Mesenchymal stem cell (in vitro differentiated cells and primary cell): ENCODE measurements at regions not wholly inside any gene's neighbourhood (a gene's known extent, or its start where the extent isn't known, plus 50 kb on each side); places are given as distances from the start of the nearest gene placed in this dataset.
A peak's percentile ranks its signal among the peaks of the same experiment; 100 is the strongest.

ENCODE experiments used
- DNase-seq: peaks from one replicate; pipeline ENCODE4 v3.0.0-alpha.2; 2013
- H2AFZ ChIP-seq: one replicate; pipeline ENCODE4 v1.6.1; 2013; ENCODE audit warnings: low read depth, mild to moderate bottlenecking, control low read depth, inconsistent platforms, low read length, moderate library complexity
- H2AK5ac ChIP-seq: 2 replicates; pipeline ENCODE4 v1.6.1; 2013; ENCODE audit warnings: low read length, moderate library complexity, mild to moderate bottlenecking, inconsistent platforms; ENCODE audit not compliant: severe bottlenecking
- H2BK120ac ChIP-seq: one replicate; pipeline ENCODE4 v1.6.1; 2013; ENCODE audit warnings: low read depth, mild to moderate bottlenecking, inconsistent platforms, low read length, moderate library complexity
- H2BK12ac ChIP-seq, 2 experiments: one replicate each; pipeline ENCODE4 v1.6.1; 2013; ENCODE audit warnings: inconsistent platforms in 2 of 2, low read length in 2 of 2, mild to moderate bottlenecking in 2 of 2, moderate library complexity in 2 of 2, control low read depth in 1 of 2
- H2BK15ac ChIP-seq: one replicate; pipeline ENCODE4 v1.6.1; 2013; ENCODE audit warnings: mild to moderate bottlenecking, low read depth, inconsistent platforms; ENCODE audit not compliant: poor library complexity, severe bottlenecking
- H2BK5ac ChIP-seq: 2 replicates; pipeline ENCODE4 v1.6.1; 2013; ENCODE audit warnings: low read depth, mild to moderate bottlenecking, low read length, control low read depth, inconsistent platforms; ENCODE audit not compliant: poor library complexity, severe bottlenecking
- H3K14ac ChIP-seq, 2 experiments: one replicate each; pipeline ENCODE4 v1.6.1; 2013; ENCODE audit warnings: inconsistent platforms in 2 of 2, low read length in 2 of 2, control low read depth in 1 of 2, mild to moderate bottlenecking in 1 of 2, moderate library complexity in 1 of 2
- H3K18ac ChIP-seq, 2 experiments: one replicate each; pipeline ENCODE4 v1.6.1; 2013; ENCODE audit warnings: inconsistent platforms in 2 of 2, low read length in 2 of 2, control low read depth in 1 of 2, low read depth in 1 of 2, mild to moderate bottlenecking in 1 of 2
- H3K23ac ChIP-seq, 2 experiments: one replicate each; pipeline ENCODE4 v1.6.1; 2013; ENCODE audit warnings: inconsistent platforms in 2 of 2, low read length in 2 of 2, mild to moderate bottlenecking in 2 of 2, moderate library complexity in 2 of 2, control low read depth in 1 of 2
- H3K27ac ChIP-seq: 2 replicates; pipeline ENCODE4 v1.5.1; 2013; ENCODE audit warnings: mild to moderate bottlenecking, moderate library complexity, low read length, control low read depth, inconsistent platforms; ENCODE audit not compliant: poor library complexity, severe bottlenecking
- H3K27me3 ChIP-seq, 2 experiments: 2 replicates each; pipeline versions ENCODE4 v1.6.1 to v1.7.0; 2013; ENCODE audit warnings: low read length in 2 of 2, mild to moderate bottlenecking in 2 of 2, moderate library complexity in 2 of 2, control low read depth in 1 of 2, inconsistent platforms in 1 of 2; ENCODE audit not compliant: control insufficient read depth in 1 of 2, insufficient read depth in 1 of 2
- H3K36me3 ChIP-seq, 2 experiments: 2 replicates each; pipeline versions ENCODE4 v1.6.1 to v1.7.0; 2013; ENCODE audit warnings: low read length in 2 of 2, control low read depth in 1 of 2, inconsistent platforms in 1 of 2, low read depth in 1 of 2, mild to moderate bottlenecking in 1 of 2; ENCODE audit not compliant: insufficient read depth in 2 of 2, control insufficient read depth in 1 of 2
- H3K4ac ChIP-seq, 2 experiments: one replicate each; pipeline ENCODE4 v1.6.1; 2013; ENCODE audit warnings: inconsistent platforms in 2 of 2, low read length in 2 of 2, mild to moderate bottlenecking in 2 of 2, moderate library complexity in 2 of 2, control low read depth in 1 of 2, low read depth in 1 of 2
- H3K4me1 ChIP-seq: 2 replicates; pipeline ENCODE4 v1.6.1; 2013; ENCODE audit warnings: low read depth, low read length, control low read depth; ENCODE audit not compliant: control insufficient read depth, insufficient read depth
- H3K4me2 ChIP-seq: 2 replicates; pipeline ENCODE4 v1.6.1; 2013; ENCODE audit warnings: low read length, mild to moderate bottlenecking, inconsistent platforms; ENCODE audit not compliant: poor library complexity, severe bottlenecking
- H3K4me3 ChIP-seq, 2 experiments: 2 replicates each; pipeline versions ENCODE4 v1.5.1 to v1.7.0; 2013; ENCODE audit warnings: low read length in 2 of 2, mild to moderate bottlenecking in 2 of 2, control low read depth in 1 of 2, low read depth in 1 of 2; ENCODE audit not compliant: insufficient read depth in 1 of 2
- H3K79me1 ChIP-seq: replicated peaks from 2 replicates; pipeline ENCODE4 v1.6.1; 2013; ENCODE audit warnings: mild to moderate bottlenecking, control low read depth, low read length, inconsistent platforms; ENCODE audit not compliant: poor library complexity, severe bottlenecking
- H3K9ac ChIP-seq: 2 replicates; pipeline ENCODE4 v1.7.0; 2013; ENCODE audit warnings: mild to moderate bottlenecking, low read length, moderate library complexity
- H3K9me3 ChIP-seq: 2 replicates; pipeline ENCODE4 v1.7.0; 2013; ENCODE audit warnings: mild to moderate bottlenecking, low read length; ENCODE audit not compliant: control insufficient read depth
- H4K8ac ChIP-seq: one replicate; pipeline ENCODE4 v1.6.1; 2013; ENCODE audit warnings: inconsistent platforms, mild to moderate bottlenecking, low read length, moderate library complexity
- H4K91ac ChIP-seq: one replicate; pipeline ENCODE4 v1.6.1; 2013; ENCODE audit warnings: mild to moderate bottlenecking, low read length, inconsistent platforms
- WGBS: methylation state at CpG from one replicate; pipeline ENCODE4 v1.1.7; 2013; ENCODE audit warnings: mixed read lengths; 5-methylcytosine and 5-hydroxymethylcytosine counted together

DNA sequence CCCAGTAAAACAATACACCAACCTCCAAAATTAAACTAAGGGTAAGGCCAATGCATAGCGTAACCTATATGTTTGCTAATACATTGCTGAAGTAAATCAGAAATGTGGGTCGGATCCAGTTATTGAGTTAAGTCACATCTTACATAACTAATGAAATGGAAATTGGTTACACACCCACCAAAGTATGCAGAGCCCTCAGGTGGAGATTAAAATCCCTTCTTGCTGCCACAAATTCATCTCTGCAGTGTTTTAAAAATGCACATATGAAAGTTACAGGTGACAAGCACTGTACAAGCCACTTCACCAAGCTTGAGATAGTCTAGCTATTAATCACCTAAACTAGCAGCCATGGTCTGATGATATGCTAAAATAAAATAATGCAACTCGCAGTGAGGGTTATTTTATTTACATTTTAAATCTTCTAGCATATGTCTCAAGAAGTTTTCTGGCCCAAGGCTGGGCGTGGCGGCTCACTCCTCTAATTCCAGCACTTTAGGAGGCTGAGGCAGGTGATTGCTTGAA lies 130.6 kb downstream of the AQP9 start:
- H3K27me3 ChIP-seq, result peaks cover 0 to 4% of the 10 kb centered on the region in 2 experiments
- 94% methylated on average over 4 of the region's 5 CpGs for WGBS

DNA sequence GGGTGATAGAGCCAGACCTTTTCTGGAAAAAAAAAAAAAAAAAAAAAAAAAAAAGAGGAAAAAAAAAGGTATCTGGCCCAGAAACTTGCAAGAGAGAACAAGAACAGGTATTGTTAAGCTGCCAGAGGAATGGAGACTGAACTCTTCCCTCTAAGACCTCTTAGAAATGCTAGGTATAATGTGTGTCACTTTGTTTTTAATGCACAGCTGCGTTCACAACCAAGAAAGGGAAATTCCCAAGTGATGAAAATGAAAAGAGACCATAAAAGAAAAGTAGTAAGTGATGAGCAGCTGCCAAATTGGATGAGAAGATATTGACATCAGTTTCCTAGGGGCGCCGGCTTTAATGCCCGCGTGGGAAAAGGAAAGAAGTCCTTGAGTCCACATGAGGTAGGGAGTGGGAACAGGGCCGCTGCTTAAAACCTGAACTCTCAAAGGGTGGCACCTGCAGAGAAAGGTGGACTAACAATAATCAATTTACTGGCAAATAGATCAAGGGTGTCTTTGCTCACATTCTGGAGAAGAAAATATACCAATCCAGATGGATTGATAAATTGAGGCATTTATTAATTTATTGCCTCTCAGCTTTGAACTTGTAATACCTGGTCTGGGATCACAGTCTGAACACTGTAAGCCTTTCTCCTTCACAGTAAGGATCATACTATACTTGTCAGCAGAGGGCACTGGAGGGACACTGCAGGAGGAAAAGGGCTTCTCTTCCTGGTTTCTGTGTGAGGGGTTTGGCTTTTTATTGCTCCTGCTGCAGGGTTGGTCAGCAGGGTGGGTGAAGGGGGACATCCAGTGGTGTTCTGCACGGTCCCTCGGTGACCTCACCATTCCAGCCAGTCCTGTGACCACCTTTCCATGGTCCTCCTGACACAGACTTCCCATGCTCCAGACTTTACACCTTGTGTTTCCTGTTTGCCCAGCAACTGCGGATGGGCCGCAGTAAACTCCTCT lies 131.6 kb downstream of the AQP9 start:
- Histone ChIP-seq H2BK15ac (peak overlapping the region; percentile 46), H2AFZ (peak overlapping the region; percentile 76), H3K36me3 (no peaks in the 10 kb centered on the region), H3K4me1 (peaks cover 2% of the 10 kb centered on the region), H2AK5ac (no peak overlapping the region), H3K23ac (no peak overlapping the region), H2BK12ac (peak overlapping the region; percentile 81 to 97), H3K4me3 (no peak overlapping the region), H3K14ac (peak overlapping the region in 1 of 2 experiments; percentile 62), H4K91ac (peak overlapping the region; percentile 87), H3K27me3 (peaks cover 0 to 2% of the 10 kb centered on the region in 2 experiments), H3K27ac (no peak overlapping the region), H3K4ac (peak overlapping the region; percentile 78), H2BK5ac (no peak overlapping the region), H3K9me3 (peaks cover 15% of the 10 kb centered on the region), H3K9ac (no peak overlapping the region), H3K79me1 (no peaks in the 10 kb centered on the region), H3K4me2 (no peak overlapping the region), H3K18ac (peak overlapping the region; percentile 74 to 84), H2BK120ac (peak overlapping the region; percentile 64), H4K8ac (peak overlapping the region; percentile 83)
- WGBS, result 65% methylated on average over 10 of the region's 10 CpGs
- DNase-seq, result peak; percentile 74

More for the DNA sequence above, 130.6 kb downstream of the AQP9 start:
- Histone ChIP-seq H2BK120ac (no peak overlapping the region), H3K18ac (no peak overlapping the region), H3K23ac (no peak overlapping the region), H4K8ac (no peak overlapping the region), H3K79me1 (no peaks in the 10 kb centered on the region), H2BK15ac (no peak overlapping the region), H3K4me2 (no peak overlapping the region), H3K4ac (no peak overlapping the region), H2AFZ (no peak overlapping the region), H4K91ac (no peak overlapping the region), H2BK12ac (no peak overlapping the region), H3K9ac (no peak overlapping the region), H3K4me1 (peaks cover 4% of the 10 kb centered on the region), H3K14ac (no peak overlapping the region), H2BK5ac (no peak overlapping the region), H3K36me3 (no peaks in the 10 kb centered on the region), H2AK5ac (no peak overlapping the region), H3K4me3 (no peak overlapping the region), H3K27ac (no peak overlapping the region), H3K9me3 (peaks cover 15% of the 10 kb centered on the region)
- DNase-seq, result no peak

DNA sequence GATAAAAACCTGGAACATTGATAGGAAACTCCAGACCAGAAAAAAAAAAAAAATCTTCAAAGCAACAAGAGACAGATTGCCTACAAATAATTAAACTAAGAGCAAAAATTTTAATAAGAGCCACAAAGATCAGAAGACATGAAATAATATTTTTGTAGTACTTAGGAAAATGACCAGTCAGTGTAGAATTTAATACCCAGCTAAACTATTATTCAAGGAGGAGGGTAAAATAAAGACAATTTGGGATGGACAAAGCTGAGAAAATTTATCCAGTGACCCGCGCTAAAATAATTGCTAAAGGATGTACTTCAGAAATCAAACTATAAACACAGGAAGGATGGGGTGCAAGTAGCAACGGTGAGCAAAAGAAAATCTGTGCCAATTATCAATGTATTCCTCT lies 133.2 kb downstream of the AQP9 start:
- 100% methylated on average over 3 of the region's 3 CpGs for WGBS
- no peak overlapping the region for H3K14ac ChIP-seq
- H3K4ac ChIP-seq, result no peak overlapping the region
- no peak for DNase-seq
- H3K27me3 ChIP-seq, result no peaks in the 10 kb centered on the region
- no peak overlapping the region for H2BK12ac ChIP-seq
- no peak overlapping the region for H3K27ac ChIP-seq
- peaks cover 15% of the 10 kb centered on the region for H3K9me3 ChIP-seq
- H3K9ac ChIP-seq, result no peak overlapping the region
- H3K4me2 ChIP-seq, result no peak overlapping the region
- no peak overlapping the region for H4K91ac ChIP-seq
- H3K4me1 ChIP-seq, result peaks cover 6% of the 10 kb centered on the region
- no peak overlapping the region for H3K4me3 ChIP-seq
- no peak overlapping the region for H4K8ac ChIP-seq
- no peak overlapping the region for H2BK15ac ChIP-seq
- no peak overlapping the region for H2BK5ac ChIP-seq
- no peak overlapping the region for H3K18ac ChIP-seq
- H3K23ac ChIP-seq, result no peak overlapping the region
- H2BK120ac ChIP-seq, result no peak overlapping the region
- no peak overlapping the region for H2AFZ ChIP-seq
- H2AK5ac ChIP-seq, result no peak overlapping the region
- H3K79me1 ChIP-seq, result no peaks in the 10 kb centered on the region
- no peaks in the 10 kb centered on the region for H3K36me3 ChIP-seq

DNA sequence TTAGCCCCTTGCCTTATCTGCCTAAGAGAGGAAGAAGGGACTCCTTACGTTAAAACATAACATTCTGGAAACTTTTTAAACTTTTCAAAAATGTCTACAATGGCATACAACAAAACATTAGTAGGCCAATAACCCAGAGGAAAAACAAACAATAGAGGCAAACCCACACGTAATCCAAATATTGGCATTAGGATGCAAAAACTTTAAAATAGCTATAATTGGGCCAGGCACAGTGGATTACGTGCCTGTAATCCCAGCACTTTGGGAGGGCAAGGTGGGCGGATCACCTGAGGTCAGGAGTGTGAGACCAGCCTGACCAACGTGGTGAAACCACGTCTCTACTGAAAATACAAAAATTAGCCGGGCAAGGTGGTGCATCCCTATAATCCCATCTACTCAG lies 134.9 kb downstream of the AQP9 start:
- Histone ChIP-seq H3K4me1 (peaks cover 6% of the 10 kb centered on the region), H3K4ac (no peak overlapping the region), H2AK5ac (no peak overlapping the region), H3K27me3 (no peaks in the 10 kb centered on the region), H4K8ac (no peak overlapping the region), H2AFZ (no peak overlapping the region), H3K4me2 (no peak overlapping the region), H3K36me3 (no peaks in the 10 kb centered on the region), H2BK5ac (no peak overlapping the region), H3K18ac (no peak overlapping the region), H3K4me3 (no peak overlapping the region), H3K79me1 (no peaks in the 10 kb centered on the region), H2BK120ac (no peak overlapping the region), H3K27ac (no peak overlapping the region), H2BK12ac (no peak overlapping the region), H3K9me3 (peaks cover 15% of the 10 kb centered on the region), H2BK15ac (no peak overlapping the region), H3K9ac (no peak overlapping the region), H3K14ac (no peak overlapping the region), H3K23ac (no peak overlapping the region), H4K91ac (no peak overlapping the region)
- 98% methylated on average over 7 of the region's 7 CpGs for WGBS
- DNase-seq, result no peak
